ENCODE measurements at regions not wholly inside any gene's neighbourhood (a gene's known extent, or its start where the extent isn't known, plus 50 kb on each side); places are given as distances from the start of the nearest gene placed in this dataset.

GRCh38 chr7:25308906-25309705 lies 80.8 kb upstream of the NPVF start:
- H3K9me3 Mint-ChIP-seq = no peaks in the 10 kb centered on the region
- H3K27me3 Mint-ChIP-seq = peaks cover 10% of the 10 kb centered on the region
- H3K27ac Mint-ChIP-seq = no peak overlapping the region
- H3K4me3 Mint-ChIP-seq = no peak overlapping the region
- no peak for DNase-seq
- H3K4me1 Mint-ChIP-seq = no peaks in the 10 kb centered on the region
- ATAC-seq = no peak

DNA sequence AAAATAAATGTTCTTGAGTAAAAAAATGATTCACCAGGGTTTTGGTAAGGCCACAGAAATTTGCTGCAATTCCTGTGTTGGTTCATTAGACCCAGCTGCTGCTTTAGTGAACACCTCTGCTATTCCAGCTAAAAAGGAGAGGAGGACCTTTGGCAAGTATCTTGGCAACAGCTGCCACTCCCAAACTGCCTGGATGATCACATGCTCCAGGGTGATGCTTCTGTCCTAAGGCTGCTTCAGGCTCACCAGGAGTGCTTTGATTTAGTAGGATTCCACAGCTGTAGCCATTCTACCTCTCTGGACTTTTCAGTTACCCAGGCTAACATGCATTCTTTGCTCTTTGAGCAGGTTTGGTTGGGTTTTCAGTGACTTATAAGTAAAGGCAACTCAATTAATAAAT lies 82.6 kb upstream of the NPVF start:
- Mint-ChIP-seq H3K4me3 (no peak overlapping the region), H3K27ac (no peak overlapping the region), H3K9me3 (no peaks in the 10 kb centered on the region), H3K4me1 (no peaks in the 10 kb centered on the region), H3K27me3 (no peaks in the 10 kb centered on the region)
- ATAC-seq (no peak), DNase-seq (no peak)

DNA sequence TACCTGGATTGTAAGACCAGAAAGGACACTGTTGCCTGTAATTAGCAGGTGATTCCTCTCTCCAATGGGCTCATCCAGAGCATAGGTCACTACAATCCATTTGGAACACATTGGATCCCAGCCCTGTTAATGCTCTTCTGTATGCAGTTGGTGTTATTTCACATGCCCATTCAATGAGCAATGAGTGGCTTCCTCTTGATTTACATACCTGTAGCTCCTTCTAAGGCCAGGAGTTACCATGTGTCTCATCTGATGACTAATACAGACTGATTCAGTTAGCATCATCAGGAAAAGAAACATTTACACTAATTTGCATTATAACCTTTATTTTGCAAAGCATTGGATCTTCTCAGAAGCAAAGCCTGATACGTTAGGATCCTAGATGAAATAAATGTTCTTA lies 83.1 kb upstream of the NPVF start:
- no peaks in the 10 kb centered on the region for H3K4me1 Mint-ChIP-seq

GRCh38 chr7:25312968-25313367 lies 84.7 kb upstream of the NPVF start:
- no peak for ATAC-seq
- no peak overlapping the region for H3K4me3 Mint-ChIP-seq
- H3K9me3 Mint-ChIP-seq = no peaks in the 10 kb centered on the region
- H3K4me1 Mint-ChIP-seq = no peaks in the 10 kb centered on the region
- no peaks in the 10 kb centered on the region for H3K27me3 Mint-ChIP-seq
- no peak for DNase-seq
- H3K27ac Mint-ChIP-seq = no peak overlapping the region

More for the DNA sequence above, 83.1 kb upstream of the NPVF start:
- no peak overlapping the region for H3K27ac Mint-ChIP-seq
- no peaks in the 10 kb centered on the region for H3K27me3 Mint-ChIP-seq
- DNase-seq (no peak), ATAC-seq (no peak)
- H3K9me3 Mint-ChIP-seq = no peaks in the 10 kb centered on the region
- H3K4me3 Mint-ChIP-seq = no peak overlapping the region

- H3K27ac Mint-ChIP-seq = no peak overlapping the region
- no peaks in the 10 kb centered on the region for H3K9me3 Mint-ChIP-seq
- DNase-seq (no peak), ATAC-seq (no peak)
- no peaks in the 10 kb centered on the region for H3K4me1 Mint-ChIP-seq
- no peaks in the 10 kb centered on the region for H3K27me3 Mint-ChIP-seq
- H3K4me3 Mint-ChIP-seq = no peak overlapping the region
Measured at GRCh38 chr7:25313526-25313925, 85.2 kb upstream of the NPVF start.

GRCh38 chr7:25314094-25314730 lies 85.9 kb upstream of the NPVF start:
- H3K27ac Mint-ChIP-seq = no peak overlapping the region
- no peak overlapping the region for H3K4me3 Mint-ChIP-seq
- DNase-seq = no peak
- ATAC-seq = no peak
- H3K9me3 Mint-ChIP-seq = no peaks in the 10 kb centered on the region
- H3K27me3 Mint-ChIP-seq = no peaks in the 10 kb centered on the region
- H3K4me1 Mint-ChIP-seq = no peaks in the 10 kb centered on the region

- Mint-ChIP-seq H3K4me1 (peaks cover 4% of the 10 kb centered on the region), H3K27me3 (no peaks in the 10 kb centered on the region), H3K9me3 (no peaks in the 10 kb centered on the region), H3K4me3 (no peak overlapping the region), H3K27ac (no peak overlapping the region)
- DNase-seq (no peak), ATAC-seq (no peak)
Measured at GRCh38 chr7:25314731-25315267, 86.5 kb upstream of the NPVF start.

DNA sequence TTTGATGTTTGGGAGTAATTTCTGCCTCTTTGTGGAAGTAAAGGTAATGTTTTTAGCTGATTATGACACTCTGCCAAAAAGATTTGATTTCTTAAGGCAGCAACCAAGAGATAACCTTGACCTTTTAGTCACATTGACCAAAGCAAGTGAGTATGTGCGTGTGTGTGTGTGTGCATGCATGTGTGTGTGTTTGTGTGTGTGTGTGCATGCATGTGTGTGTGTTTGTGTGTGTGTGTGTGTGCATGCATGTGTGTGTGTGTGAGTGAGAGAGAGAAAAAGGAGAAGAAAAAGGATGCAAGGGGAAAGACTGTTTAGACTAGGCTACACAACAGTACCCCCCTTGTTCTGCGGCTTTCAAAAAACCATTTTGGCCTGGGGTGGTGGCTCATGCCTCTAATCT lies 88.1 kb upstream of the NPVF start:
- DNase-seq = no peak
- Mint-ChIP-seq H3K4me3 (no peak overlapping the region), H3K4me1 (peaks cover 6% of the 10 kb centered on the region), H3K9me3 (no peaks in the 10 kb centered on the region), H3K27ac (no peak overlapping the region), H3K27me3 (peaks cover 3% of the 10 kb centered on the region)
- ATAC-seq = no peak

DNA sequence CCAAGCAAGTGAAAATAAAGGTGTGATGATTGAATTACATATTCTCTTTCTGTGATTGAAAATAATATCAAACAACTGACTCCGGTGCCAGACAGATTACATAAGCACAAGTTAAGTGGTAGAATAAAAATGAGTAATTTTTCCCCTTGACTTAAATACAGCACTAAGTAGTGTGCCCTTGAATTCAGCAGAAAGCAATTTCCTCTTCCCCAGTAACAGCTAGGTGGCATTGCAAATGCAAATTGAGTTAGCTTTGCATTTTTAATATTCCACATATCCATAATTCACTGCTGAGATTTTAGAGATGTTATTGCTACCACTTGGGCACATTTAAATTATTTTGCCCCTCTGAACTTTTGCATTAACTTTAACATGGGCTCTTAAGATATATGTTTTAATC lies 89.8 kb upstream of the NPVF start:
- no peak for DNase-seq
- Mint-ChIP-seq H3K9me3 (no peaks in the 10 kb centered on the region), H3K27me3 (peaks cover 17% of the 10 kb centered on the region), H3K4me1 (peaks cover 6% of the 10 kb centered on the region), H3K27ac (no peak overlapping the region), H3K4me3 (no peak overlapping the region)
- no peak for ATAC-seq

GRCh38 chr7:25319707-25320106 lies 91.4 kb upstream of the NPVF start:
- DNase-seq = no peak
- H3K9me3 Mint-ChIP-seq = no peaks in the 10 kb centered on the region
- H3K4me1 Mint-ChIP-seq = peaks cover 6% of the 10 kb centered on the region
- no peak overlapping the region for H3K4me3 Mint-ChIP-seq
- H3K27me3 Mint-ChIP-seq = peaks cover 26% of the 10 kb centered on the region
- no peak for ATAC-seq
- peak overlapping the region in 1 of 2 donors; percentile 47 for H3K27ac Mint-ChIP-seq

- no peak for ATAC-seq
- no peak for DNase-seq
- Mint-ChIP-seq H3K4me3 (no peak overlapping the region), H3K27ac (no peak overlapping the region), H3K9me3 (no peaks in the 10 kb centered on the region), H3K4me1 (peaks cover 6% of the 10 kb centered on the region), H3K27me3 (peaks cover 26% of the 10 kb centered on the region)
Measured at GRCh38 chr7:25320791-25321190, 92.5 kb upstream of the NPVF start.

DNA sequence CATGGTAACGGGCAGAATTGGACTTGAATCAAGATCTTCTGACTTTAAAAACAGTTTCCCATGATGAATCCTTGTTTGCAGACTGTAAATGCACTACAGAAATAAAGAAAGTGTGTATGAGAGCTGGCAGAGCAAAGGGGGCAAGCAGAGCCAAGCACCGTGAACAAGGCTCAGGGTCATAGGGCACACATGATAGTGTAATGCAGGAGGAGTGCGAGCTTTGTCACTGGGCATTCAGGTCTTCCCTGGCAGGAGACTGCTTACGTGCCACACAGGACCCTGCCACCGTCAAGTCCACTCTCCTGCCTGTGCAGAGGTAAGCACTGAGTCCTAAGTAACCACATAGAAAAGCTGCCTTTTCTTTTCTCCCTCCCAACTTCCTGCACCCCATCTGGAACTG lies 93.1 kb upstream of the NPVF start:
- Mint-ChIP-seq H3K27ac (no peak overlapping the region), H3K9me3 (no peaks in the 10 kb centered on the region)

GRCh38 chr7:25322473-25322872 lies 94.2 kb upstream of the NPVF start:
- DNase-seq (no peak), ATAC-seq (no peak)
- Mint-ChIP-seq H3K4me3 (no peak overlapping the region), H3K27me3 (peaks cover 31% of the 10 kb centered on the region), H3K27ac (no peak overlapping the region), H3K9me3 (no peaks in the 10 kb centered on the region), H3K4me1 (peaks cover 6% of the 10 kb centered on the region)

More for the DNA sequence above, 93.1 kb upstream of the NPVF start:
- peaks cover 6% of the 10 kb centered on the region for H3K4me1 Mint-ChIP-seq
- H3K27me3 Mint-ChIP-seq = peaks cover 28% of the 10 kb centered on the region
- no peak overlapping the region for H3K4me3 Mint-ChIP-seq
- ATAC-seq (no peak), DNase-seq (no peak)

DNA sequence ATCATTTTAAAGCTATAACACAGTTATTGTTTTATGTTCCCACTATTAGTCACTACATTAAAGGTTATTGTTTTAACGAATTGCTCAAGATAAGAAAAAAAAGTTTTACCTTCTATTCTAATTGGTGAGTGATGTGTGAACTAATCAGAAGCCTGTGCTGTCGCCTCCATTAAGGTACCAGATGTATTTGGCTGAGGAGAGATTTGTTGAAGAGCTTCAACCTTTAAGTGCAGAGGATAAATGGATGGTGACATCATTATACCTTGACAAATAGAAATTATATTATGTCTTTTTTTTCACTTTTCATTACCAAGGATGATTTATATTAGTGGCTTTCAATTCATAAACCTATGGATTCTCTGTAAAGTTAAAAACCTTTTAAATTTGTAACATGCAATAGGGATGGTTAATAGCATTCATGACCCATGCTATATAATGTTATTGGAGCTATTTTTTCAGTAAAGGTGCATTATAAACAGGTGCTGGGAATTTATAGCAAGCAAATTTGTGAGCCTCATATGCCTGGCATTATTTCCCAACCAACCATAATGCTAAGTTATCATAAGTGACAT lies 97.0 kb upstream of the NPVF start:
- Mint-ChIP-seq H3K4me3 (no peak overlapping the region), H3K27me3 (peaks cover 31% of the 10 kb centered on the region), H3K9me3 (no peaks in the 10 kb centered on the region), H3K4me1 (no peaks in the 10 kb centered on the region), H3K27ac (no peak overlapping the region)
- no peak for ATAC-seq
- DNase-seq = no peak

DNA sequence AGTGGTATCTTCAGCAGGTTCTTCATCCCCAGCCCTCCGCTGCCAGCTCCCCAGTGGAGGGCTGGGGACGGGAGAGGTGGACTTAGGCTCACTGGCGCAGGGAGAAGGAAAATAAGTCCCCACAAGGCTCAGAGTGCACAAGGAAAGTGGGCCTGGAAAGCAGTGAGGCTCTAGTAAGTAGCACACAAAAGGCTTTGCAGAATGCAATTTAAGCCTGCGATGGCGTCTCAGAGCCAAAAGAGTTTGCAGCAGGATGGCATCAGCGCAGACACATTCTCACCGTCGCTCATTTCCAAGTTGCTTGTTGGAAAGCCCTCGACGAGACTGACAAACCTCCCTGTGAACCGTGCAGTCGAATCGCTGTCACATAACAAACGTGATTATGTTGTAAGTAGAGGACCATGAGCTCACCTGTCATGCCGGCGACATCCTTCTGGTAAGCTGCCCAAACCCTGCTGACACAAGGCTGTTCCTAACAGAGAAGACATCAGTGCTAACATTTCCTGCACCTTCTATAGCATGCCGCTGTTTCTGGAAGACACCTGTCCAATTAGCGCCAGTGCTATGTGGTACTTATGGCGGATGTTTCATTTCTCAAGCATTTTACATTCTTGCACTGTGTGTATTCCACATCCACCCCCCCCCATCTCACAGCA lies 98.3 kb upstream of the NPVF start:
- DNase-seq = no peak
- Mint-ChIP-seq H3K9me3 (no peaks in the 10 kb centered on the region), H3K27me3 (peaks cover 26% of the 10 kb centered on the region), H3K4me1 (no peaks in the 10 kb centered on the region), H3K27ac (no peak overlapping the region), H3K4me3 (no peak overlapping the region)
- ATAC-seq = no peak

GRCh38 chr7:25329815-25330214 lies 101.5 kb upstream of the NPVF start:
- Mint-ChIP-seq H3K27ac (no peak overlapping the region), H3K27me3 (peaks cover 5% of the 10 kb centered on the region), H3K4me3 (no peak overlapping the region), H3K9me3 (no peaks in the 10 kb centered on the region), H3K4me1 (no peaks in the 10 kb centered on the region)
- DNase-seq (no peak), ATAC-seq (no peak)
